HG03139 (cell line): ENCODE measurements at regions not wholly inside any gene's neighbourhood (a gene's known extent, or its start where the extent isn't known, plus 50 kb on each side); places are given as distances from the start of the nearest gene placed in this dataset.
"Not testable (repeated sequence)": the region's sequence is repeated elsewhere in the genome, so short reads cannot be mapped to it uniquely, and the experiment has no call there.

Experiments
- ATAC-seq: cut with Tn5 transposase; IDR thresholded peaks from one replicate; pipeline ENCODE4 v1.9.1; 2021; ENCODE audit not compliant: unreplicated experiment

DNA sequence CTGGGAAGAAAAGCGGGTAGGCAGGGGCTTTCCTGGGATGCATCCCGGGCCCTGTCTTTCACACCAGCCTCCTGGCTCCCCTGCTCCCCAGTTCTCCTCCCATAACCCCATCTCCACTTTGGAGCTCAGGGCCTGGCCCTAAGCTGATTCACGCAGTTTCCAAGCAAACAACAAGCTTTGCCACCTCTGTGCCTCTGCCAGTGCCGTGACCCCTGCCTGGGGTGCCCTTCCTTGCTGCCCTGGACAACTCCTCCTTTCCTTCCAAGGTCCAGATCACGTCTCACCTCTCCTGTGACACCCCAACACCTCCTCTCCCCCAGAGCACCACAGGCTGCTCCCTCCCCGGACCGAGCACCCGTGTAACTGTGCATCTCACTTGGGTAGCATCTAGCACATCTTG is 184.5 kb downstream of the NPIPB11 start:
- ATAC-seq = not testable (repeated sequence)

DNA sequence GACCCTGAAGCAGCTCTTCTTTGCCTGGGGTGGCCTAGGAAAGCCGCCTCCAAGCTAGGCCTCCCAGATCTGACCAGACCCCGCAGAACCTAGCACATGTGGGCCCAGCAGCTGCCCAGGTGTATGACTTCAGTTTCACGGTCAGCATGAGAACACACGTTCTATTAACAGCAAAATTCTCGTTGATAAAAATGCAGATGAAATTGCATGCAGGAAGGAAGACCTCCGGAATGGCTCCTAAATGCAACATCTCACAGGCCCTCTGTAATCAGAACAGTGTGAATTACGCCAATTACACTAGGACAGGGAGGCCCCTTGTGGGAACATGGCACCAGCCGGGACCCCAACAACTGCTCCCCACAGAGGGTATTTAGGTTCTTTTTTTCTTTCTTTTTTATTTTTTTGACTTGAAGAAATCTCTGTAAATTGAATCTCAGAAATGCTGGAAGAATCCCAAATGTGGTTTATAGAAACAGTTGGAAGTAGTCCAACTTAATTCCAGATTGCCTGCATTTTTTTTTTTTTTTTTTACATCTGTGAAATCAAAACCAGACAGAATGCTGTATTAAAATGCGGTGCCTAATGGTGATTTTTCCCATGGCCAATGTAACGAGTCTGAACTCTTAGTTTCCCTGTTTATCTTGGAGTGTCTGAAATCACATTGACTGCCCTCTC is 185.1 kb downstream of the NPIPB11 start:
- not testable (repeated sequence) for ATAC-seq

DNA sequence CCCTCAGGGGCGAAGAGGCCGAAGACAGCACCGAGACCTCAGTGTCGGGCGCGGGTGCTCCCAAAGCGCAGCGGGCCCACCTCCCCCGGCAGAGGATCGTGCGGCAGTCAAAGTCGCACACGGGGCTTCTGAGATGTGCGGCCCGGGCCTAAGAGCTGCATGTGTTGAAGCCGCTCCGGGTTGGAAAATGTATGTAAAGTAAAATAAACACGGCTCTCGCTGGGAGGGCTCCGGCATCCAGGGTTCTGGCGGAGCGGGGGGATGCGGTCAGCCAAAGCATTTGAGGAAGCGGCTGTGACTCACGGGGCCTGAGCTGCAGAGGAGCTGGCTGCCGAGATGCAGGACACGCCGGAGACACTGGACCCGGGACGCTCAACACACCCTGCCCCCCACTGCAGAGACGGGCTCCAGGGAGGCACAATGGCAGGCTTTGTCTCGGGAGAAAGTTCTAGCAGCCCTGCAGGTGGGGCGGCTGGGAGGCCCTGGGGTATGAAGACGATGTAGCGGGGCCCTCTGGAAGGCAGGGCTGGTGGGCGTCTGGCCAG is 185.8 kb downstream of the NPIPB11 start:
- ATAC-seq = not testable (repeated sequence)

DNA sequence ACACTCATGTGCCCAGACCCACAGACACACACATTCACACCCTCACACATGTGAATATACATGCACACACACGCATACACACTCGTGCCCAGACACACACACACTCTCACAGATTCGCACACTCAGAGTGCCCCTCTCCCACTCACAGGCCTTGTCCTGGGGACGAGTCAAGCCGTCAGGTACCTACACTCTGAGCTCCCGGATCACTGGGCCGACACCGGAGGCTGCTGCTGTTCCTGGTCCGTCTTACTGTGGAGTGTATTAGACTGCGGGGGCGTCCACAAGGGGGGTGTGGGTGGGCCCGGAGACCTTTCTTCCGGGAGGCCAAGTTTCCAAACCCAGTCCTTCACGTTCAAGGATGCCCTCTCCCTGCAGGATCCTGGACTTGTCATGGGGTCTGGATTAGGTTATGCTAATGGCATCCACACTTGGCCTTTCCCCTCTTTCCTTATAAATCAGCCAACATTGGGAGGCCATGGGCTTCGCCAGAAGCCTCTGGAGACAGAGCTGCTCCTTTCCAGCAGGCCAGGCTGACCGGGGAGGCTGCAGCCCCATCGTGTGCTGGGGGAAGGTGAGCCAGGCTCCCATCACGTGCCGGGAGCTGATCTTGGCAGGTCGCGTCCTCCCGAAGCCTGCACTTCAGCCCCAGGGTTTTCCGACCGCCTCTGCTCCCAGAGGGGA is 186.4 kb downstream of the NPIPB11 start:
- ATAC-seq = not testable (repeated sequence)

DNA sequence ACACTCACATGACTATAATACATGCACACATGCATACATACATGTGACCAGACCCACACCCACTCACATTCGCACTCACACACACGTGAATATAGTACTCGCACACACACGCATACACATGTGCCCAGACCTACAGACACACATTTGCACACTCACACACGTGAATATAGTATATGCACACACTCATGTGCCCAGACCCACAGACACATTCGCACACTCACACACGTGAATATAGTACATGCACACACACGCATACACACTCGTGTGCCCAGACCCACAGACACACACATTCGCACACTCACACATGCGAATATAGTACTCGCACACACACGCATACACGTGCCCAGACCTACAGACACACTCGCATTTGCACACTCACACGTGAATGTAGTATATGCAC is 186.9 kb downstream of the NPIPB11 start:
- not testable (repeated sequence) for ATAC-seq

DNA sequence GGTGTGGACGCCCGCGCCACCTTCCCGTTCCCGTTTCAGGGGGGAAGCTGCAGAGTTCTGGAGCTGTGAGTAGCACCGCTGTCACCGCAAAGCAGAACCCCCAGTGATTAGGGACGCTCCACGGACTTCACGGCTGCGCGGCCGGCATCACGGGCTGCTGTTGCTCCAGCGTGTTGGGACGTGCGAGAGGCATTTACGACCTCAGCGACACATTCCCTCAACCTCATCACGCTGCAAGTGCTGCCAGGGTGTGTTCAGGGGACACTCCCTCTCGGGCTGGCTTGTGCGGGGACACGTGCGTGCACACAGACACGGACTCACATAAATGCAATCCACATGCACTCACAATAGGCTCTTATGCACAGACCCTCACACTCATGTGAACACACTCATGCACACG is 187.9 kb downstream of the NPIPB11 start:
- not testable (repeated sequence) for ATAC-seq

DNA sequence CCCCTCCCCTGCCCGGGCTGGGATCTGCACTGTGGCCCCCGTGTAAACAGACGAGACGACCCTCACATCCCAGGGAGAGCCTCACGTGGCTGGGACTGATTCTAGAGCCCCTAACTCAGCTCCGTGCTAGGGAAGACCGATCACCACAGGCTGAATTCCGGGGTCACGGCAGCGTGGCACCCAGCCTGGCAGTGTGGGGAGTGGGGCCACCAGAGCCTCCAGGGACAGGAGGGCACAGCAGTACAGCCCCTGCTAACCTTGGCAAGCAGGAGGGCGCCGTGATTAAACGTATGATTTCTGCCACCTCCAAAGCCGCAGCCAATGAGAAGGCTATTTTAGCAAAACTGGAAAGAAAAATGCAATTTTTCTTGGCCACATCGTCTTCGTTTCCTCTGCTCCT is 188.3 kb downstream of the NPIPB11 start:
- ATAC-seq = not testable (repeated sequence)

DNA sequence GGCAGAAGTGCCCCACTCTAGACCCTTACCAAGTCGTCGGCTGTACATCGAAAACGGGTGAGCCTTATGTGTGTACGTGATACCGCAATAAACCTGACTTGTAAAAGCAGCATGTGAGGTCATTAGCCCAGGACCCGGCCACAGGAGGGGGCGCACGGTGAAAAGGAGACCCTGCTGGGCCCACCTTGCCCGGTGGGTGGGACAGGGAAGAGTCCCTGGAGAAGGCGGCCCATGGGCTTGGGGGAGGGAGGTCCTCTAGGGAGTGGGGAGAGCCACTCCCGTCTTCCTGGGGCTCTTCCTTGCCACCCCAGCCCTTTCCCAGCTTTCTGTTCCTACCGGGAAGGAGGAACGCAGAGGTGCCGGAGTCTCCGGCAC is 188.8 kb downstream of the NPIPB11 start:
- ATAC-seq = not testable (repeated sequence)

DNA sequence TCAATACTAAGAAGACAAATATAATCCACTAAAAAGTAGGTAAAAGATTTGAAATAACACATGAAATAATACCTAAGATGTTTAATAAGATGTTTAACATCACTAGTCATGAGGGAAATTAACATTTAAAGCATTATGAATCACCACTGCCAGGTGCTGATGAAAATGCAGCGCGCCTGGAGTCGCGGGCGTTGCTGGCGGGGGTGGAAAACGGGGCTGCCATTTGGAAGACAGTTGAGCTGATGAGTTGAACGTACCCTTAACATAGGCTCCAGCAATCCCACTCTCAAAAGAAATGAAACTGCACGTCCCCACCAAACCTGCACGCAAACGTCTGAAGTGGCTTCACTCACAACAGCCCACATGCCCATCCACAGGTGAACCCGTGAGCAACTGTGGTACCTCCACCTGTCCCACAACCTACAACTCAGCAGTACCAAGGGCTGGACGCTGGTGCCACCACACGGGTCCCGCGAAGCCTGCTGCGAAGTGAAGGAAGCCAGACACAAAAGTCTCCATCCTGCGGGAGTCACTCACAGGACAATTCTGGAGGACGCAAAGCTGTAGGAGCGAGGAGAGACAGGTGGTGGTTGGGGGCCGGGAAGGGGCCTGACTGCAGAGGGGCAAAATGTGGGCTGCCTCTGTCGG is 189.3 kb downstream of the NPIPB11 start:
- ATAC-seq = not testable (repeated sequence)

DNA sequence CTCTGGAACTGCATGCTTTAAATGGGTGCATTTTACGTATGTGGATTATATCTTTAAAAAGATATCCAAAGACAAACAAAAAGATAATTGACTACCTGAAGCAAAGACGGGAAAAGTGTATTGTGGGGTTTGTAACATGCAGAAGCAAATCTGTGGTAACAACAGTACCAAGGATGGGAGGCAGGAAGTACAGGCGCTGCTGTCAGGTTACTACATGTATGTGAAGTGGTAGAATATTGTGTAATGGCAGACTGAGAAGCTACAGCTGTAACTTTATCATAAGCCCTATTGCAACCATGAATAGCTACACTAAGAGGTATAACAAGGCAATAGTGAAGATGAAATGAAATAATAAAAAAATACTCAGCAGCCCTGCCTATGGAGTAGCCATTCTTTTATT is 192.7 kb downstream of the NPIPB11 start:
- ATAC-seq = not testable (repeated sequence)

DNA sequence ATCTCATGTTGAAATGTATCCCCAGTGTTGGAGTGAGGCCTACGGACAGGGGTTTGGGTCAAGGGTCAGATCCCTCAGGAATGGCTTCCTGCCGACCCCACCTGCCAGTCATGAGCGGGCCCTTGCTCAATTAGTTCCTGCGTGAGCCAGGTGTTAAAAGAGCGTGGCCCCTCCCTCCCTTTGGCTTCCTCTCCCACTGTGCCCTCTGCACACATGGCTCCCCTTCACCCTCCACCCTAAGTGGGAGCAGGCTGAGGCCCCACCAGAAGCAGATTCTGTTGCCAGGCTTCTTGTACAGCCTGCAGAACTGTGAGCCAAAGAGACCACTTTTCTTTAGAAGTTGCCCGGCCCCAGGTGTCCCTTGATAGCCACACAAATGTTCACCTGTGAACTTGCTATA is 193.3 kb downstream of the NPIPB11 start:
- ATAC-seq = not testable (repeated sequence)

DNA sequence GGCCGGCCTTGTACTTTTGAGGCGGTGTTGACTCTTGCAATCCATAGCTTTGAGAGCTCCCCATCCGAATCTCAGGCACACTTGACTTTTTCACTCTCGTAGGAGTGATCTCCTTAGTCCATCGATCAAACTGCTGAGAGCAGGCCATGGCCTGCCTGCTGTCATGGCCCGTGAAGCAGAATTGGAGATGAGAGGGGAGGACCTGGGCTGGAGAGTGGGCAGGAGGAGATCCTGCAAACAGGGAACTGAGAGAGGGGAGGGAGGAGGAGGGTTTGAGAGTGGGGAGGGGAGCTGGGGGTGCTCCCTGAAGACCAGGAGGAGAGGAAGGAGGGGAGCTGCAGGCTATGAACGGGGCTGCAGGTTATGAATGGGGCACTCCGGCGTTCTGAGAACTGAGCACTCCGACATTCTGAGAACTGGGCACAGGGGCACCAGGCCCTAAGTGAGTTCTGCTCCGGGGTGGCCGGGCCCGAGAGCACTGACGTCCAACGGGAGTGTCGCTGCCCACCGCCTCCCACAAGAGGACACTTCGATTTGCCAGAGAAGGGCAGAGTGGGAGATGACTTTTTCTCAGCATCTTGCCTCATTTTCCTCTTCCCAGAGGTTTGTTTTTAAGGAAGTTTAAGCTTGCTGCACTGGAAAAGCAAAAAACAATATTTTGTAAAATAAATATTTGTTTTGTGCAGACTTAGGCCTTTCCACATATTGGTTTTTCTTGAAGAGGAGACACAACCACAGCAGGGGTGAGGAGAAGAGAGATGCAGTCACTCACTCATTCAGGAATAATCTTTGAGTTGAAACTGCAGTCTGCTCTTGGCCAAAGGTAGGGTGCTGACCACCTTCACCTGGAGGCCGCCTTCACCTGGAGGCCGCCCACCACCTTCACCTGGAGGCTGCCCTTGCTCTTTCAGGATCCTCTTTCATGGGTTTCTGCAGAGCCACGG is 194.2 kb downstream of the NPIPB11 start:
- not testable (repeated sequence) for ATAC-seq

DNA sequence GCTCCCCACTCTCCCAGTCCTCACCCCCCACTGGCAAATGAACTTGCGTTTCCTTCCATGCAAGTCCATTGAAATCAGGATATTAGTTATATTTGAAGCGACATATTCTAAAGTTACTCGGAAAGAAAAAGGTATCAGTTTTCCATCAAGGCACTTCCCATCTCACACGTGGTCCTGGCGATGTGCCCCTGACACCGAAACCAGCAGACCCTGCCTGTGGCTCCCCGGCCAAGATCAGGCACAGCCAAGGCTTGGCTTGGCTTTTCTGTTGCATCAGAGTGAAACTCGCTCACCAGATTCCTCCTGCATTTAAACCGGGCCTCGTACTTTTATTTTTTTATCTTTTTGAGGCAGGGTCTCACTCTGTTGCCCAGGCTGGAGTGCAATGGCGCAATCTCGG is 195.1 kb downstream of the NPIPB11 start:
- not testable (repeated sequence) for ATAC-seq

DNA sequence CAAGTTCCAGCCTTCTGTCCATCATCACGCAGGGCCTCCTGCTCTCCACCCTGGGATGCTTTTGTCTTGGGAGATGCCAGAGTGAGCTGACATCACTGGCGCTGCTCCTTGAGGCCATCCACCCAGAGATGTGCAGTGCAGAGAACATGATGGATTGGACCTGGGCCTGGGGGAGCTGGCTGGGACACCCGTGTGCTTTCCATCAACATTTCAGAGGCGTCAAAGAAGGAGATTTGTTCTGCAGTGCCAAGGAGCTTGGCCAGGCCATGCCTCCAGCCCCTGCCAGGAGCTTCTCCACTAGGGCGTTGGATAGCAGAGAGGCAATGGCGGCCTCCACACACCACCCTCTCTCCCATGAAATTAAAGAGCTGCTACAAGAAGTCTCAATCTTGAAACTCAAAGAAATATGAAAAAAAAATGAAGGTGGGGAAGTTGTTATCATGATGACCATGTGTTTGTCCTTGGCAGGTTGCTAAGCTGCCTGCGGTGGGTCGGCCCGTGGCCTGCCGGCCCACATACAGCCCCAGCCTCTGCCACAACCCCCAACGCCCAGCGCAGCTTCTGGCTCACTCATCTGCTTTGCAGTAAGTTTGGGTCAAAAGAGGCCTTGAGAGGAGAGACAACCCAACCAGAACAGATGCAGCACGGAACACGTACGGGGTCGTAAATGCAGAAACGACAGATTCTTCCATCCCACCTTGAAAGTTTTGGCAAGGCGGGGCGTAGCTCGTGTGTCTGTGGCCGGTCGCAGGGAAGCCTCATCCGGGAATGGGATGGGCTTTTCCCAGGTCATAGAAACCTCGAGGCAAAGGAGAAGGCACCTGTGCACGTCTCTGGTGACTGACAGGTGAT is 196.0 kb downstream of the NPIPB11 start:
- ATAC-seq = not testable (repeated sequence)

DNA sequence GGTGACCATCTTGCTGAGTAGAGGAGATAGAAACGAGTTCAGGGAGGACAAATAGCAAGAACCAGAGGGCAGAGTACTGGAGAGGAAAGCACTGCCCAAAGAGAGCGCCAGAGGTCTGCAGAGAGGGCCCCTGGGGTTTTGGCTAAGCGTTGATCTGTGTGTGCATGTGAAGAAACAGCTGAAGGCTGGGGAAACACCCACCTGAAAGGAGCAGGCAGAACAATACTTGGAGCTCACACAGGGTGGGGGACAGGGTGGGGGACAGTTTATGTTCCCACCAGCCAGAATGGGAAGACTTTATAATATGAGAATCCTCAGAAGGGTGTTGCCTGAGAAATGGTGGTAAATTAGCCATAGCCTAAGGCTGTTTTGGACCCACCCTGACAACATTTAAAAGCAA is 200.4 kb downstream of the NPIPB11 start:
- not testable (repeated sequence) for ATAC-seq

DNA sequence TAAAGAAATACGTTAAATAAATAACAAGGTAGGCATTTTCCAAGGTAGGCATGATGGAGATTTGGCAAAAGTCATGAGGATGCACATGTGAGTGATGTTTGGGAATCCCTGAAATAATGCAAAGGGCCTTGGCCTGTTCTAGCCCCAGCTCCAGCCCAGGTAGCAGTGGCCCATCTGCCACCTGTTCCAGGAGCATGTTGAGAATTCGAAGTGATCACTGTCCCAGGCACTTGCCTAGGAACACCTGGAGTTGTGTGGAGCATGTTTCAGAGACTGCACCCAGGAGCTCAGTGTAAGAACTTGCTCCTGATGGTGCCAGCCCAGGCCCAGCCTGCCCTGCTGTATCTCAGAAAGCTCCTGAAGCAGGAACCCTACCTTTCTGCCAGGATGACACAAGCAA is 201.4 kb downstream of the NPIPB11 start:
- not testable (repeated sequence) for ATAC-seq

DNA sequence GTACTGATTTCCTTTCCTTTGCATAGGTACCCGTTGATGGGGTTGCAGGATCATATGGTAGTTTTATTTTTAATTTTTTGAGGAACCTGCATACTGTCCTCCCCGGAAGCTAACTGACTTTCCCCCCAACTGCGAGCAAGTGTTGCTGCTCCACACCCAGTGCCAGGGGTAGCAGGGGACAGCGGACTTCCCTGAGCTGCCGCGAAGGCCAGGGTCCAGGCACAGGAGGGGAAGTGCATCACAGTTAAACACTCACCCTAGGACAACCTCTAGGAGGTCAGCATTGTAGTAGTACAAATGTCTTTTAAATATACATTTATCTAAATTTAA is 201.7 kb downstream of the NPIPB11 start:
- no peak for ATAC-seq

DNA sequence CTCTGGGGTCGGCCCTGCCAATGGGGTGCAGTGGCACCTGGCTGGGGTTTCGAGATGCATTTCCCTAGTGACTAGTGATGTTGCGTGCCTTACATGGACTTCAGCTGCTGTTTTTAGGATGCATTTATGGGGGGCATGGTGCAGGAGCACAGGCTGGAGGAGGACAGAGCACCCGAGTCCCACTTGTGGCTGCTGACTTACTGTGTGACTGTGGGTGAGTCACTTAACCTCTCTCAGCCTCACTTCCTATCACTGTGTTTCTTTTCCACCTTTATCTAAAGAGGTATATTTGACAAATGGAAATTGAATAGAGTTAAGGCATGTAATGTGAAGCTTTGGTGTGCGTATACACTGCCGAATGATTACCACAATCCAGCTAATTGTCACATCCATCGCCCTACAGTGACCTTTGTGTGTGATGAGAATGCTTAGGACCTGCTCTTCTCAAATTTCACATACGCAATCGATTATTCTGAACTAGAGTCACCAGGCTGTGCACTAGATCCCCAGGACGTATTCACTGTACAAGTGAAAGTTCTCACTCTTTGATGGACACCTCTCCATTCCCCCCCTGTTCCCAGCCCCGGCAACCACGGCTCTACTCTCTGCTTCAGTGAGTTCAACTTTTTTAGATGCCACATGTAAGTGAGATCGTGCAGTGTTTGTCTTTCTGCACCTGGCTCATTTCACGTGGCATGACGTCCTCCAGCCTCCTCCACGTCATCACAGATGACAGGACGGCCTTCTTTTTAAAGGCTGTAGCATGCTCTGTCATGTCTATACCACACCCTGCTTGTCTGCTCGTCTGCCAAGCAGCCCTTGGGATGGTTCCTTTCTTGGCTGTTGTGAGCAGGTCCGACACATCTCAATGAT is 202.3 kb downstream of the NPIPB11 start:
- not testable (repeated sequence) for ATAC-seq
